ENCODE measurements at regions not wholly inside any gene's neighbourhood (a gene's known extent, or its start where the extent isn't known, plus 50 kb on each side); places are given as distances from the start of the nearest gene placed in this dataset.

GRCh38 chr21:24045373-24045772 lies 1561.9 kb downstream of the MRPL39 start (continued):
- TF ChIP-seq CTCF (conservative IDR thresholded peaks at IDR 0.05; ENCODE audit: low read depth in 2 of 2) (no peak), ZNF331 (CRISPR knock-in tag; IDR thresholded peaks at IDR 0.05; ENCODE audit: low read depth) (no peak), EZH2 (IDR thresholded peaks at IDR 0.05; ENCODE audit: low read depth, unreplicated experiment) (no peak), POLR2AphosphoS5 (IDR thresholded peaks at IDR 0.05; ENCODE audit: low read depth) (no peak), CREB1 (CRISPR knock-in tag; IDR thresholded peaks at IDR 0.05; ENCODE audit: low read depth) (no peak)
- TF ChIP-seq, protein P1, sequence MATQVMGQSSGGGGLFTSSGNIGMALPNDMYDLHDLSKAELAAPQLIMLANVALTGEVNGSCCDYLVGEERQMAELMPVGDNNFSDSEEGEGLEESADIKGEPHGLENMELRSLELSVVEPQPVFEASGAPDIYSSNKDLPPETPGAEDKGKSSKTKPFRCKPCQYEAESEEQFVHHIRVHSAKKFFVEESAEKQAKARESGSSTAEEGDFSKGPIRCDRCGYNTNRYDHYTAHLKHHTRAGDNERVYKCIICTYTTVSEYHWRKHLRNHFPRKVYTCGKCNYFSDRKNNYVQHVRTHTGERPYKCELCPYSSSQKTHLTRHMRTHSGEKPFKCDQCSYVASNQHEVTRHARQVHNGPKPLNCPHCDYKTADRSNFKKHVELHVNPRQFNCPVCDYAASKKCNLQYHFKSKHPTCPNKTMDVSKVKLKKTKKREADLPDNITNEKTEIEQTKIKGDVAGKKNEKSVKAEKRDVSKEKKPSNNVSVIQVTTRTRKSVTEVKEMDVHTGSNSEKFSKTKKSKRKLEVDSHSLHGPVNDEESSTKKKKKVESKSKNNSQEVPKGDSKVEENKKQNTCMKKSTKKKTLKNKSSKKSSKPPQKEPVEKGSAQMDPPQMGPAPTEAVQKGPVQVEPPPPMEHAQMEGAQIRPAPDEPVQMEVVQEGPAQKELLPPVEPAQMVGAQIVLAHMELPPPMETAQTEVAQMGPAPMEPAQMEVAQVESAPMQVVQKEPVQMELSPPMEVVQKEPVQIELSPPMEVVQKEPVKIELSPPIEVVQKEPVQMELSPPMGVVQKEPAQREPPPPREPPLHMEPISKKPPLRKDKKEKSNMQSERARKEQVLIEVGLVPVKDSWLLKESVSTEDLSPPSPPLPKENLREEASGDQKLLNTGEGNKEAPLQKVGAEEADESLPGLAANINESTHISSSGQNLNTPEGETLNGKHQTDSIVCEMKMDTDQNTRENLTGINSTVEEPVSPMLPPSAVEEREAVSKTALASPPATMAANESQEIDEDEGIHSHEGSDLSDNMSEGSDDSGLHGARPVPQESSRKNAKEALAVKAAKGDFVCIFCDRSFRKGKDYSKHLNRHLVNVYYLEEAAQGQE (IDR thresholded peaks at IDR 0.05; ENCODE audit: unreplicated experiment), result no peak

- no peaks in the 10 kb centered on the region for H3K4me1 ChIP-seq (ENCODE audit: insufficient read depth)
- H3K4me2 ChIP-seq, result no peak overlapping the region
- H2AFZ ChIP-seq, result no peak overlapping the region
- TF ChIP-seq ZNF331 (CRISPR knock-in tag; IDR thresholded peaks at IDR 0.05; ENCODE audit: low read depth) (no peak), CTCF (conservative IDR thresholded peaks at IDR 0.05; ENCODE audit: low read depth in 2 of 2) (no peak), JUNB (IDR thresholded peaks at IDR 0.05; ENCODE audit: unreplicated experiment) (no peak), ZNF114 (CRISPR knock-in tag; IDR thresholded peaks at IDR 0.05) (no peak)
- Mint-ChIP-seq H3K4me1 (no peaks in the 10 kb centered on the region), H3K9me3 (peaks cover 76% of the 10 kb centered on the region), H3K27me3 (ENCODE audit: insufficient read depth, low read depth, poor library complexity) (no peaks in the 10 kb centered on the region), H3K36me3 (ENCODE audit: low read depth) (peaks cover 10% of the 10 kb centered on the region; the same call in 2 of the 3 replicates), H3K4me3 (no peak overlapping the region), H3K27ac (no peak overlapping the region)
- H4K20me1 ChIP-seq (replicated peaks; ENCODE audit: insufficient read depth), result no peaks in the 10 kb centered on the region
- H3F3A ChIP-seq (replicated peaks; ENCODE audit: low read depth), result no peaks in the 10 kb centered on the region
- no peaks in the 10 kb centered on the region for H3K9me2 ChIP-seq (ENCODE audit: insufficient read depth)
- H3K79me2 ChIP-seq (replicated peaks; ENCODE audit: insufficient read depth), result no peaks in the 10 kb centered on the region
- no peak overlapping the region for H3K27ac ChIP-seq (ENCODE audit: low read depth)
- no peaks in the 10 kb centered on the region for H3K27me3 ChIP-seq (ENCODE audit: insufficient read depth)
- DNase-seq (ENCODE audit: low spot score), result no peak
- H3K4me3 ChIP-seq, result no peak overlapping the region
- H3K36me3 ChIP-seq (ENCODE audit: insufficient read depth), result no peaks in the 10 kb centered on the region
- no peak for ATAC-seq
Measured at GRCh38 chr21:24042687-24043086, 1564.6 kb downstream of the MRPL39 start.

Data from GM23338 (cell line).